SJSA1 (cell line): ENCODE measurements at regions not wholly inside any gene's neighbourhood (a gene's known extent, or its start where the extent isn't known, plus 50 kb on each side); places are given as distances from the start of the nearest gene placed in this dataset.
A peak's percentile ranks its signal among the peaks of the same experiment; 100 is the strongest.
"Not testable (repeated sequence)": the region's sequence is repeated elsewhere in the genome, so short reads cannot be mapped to it uniquely, and the experiment has no call there.

ENCODE experiments used
- DNase-seq, 2 experiments: peaks; one replicate each; pipeline ENCODE4 v3.0.0-alpha.2; 2015 to 2020; ENCODE audit warnings: low spot score in 2 of 2, low read depth in 1 of 2
- H3K27ac ChIP-seq: fragments of 250-450 bp; sonication (Bioruptor Pico); 2 replicates; pipeline ENCODE4 v1.5.1; 2020; ENCODE audit warnings: mild to moderate bottlenecking, moderate library complexity
- H3K27me3 ChIP-seq: fragments of 250-450 bp; sonication (Bioruptor Pico); replicated peaks from 2 replicates; pipeline ENCODE4 v1.5.1; 2020; ENCODE audit warnings: mild to moderate bottlenecking, moderate library complexity
- H3K36me3 ChIP-seq: fragments of 250-450 bp; sonication (Bioruptor Pico); 2 replicates; pipeline ENCODE4 v1.5.1; 2020; ENCODE audit warnings: mild to moderate bottlenecking
- H3K4me1 ChIP-seq: fragments of 250-450 bp; sonication (Bioruptor Pico); replicated peaks from 2 replicates; pipeline ENCODE4 v1.6.1; 2021; ENCODE audit warnings: mild to moderate bottlenecking
- H3K4me3 ChIP-seq: fragments of 250-450 bp; sonication (Bioruptor Pico); 2 replicates; pipeline ENCODE4 v1.5.1; 2020; ENCODE audit warnings: mild to moderate bottlenecking
- H3K9me3 ChIP-seq: fragments of 250-450 bp; sonication (Bioruptor Pico); replicated peaks from 2 replicates; pipeline ENCODE4 v1.5.1; 2020; ENCODE audit warnings: mild to moderate bottlenecking

GRCh38 chr11:10979529-10979928, 121.7 kb upstream of the ZBED5 start:
- H3K36me3 ChIP-seq: no peaks in the 10 kb centered on the region
- no peaks in the 10 kb centered on the region; the same call in 1 of the 2 replicates for H3K27me3 ChIP-seq
- no peak for DNase-seq
- no peak overlapping the region for H3K27ac ChIP-seq
- H3K4me3 ChIP-seq: no peak overlapping the region
- H3K4me1 ChIP-seq: peaks cover 9% of the 10 kb centered on the region
- no peaks in the 10 kb centered on the region for H3K9me3 ChIP-seq

GRCh38 chr11:10978198-10978597, 120.3 kb upstream of the ZBED5 start:
- Histone ChIP-seq H3K27me3 (no peaks in the 10 kb centered on the region; the same call in 1 of the 2 replicates), H3K4me3 (no peak overlapping the region), H3K9me3 (no peaks in the 10 kb centered on the region), H3K27ac (no peak overlapping the region), H3K4me1 (peaks cover 9% of the 10 kb centered on the region), H3K36me3 (no peaks in the 10 kb centered on the region)
- DNase-seq: no peak

GRCh38 chr11:10975287-10975721, 117.5 kb upstream of the ZBED5 start:
- DNase-seq: peak in 1 of 2 experiments; percentile 17
- Histone ChIP-seq H3K27ac (no peak overlapping the region; the same call in 1 of the 2 replicates), H3K4me3 (no peak overlapping the region), H3K36me3 (no peaks in the 10 kb centered on the region), H3K4me1 (peaks cover 5% of the 10 kb centered on the region), H3K9me3 (no peaks in the 10 kb centered on the region), H3K27me3 (no peaks in the 10 kb centered on the region; the same call in 1 of the 2 replicates)

GRCh38 chr11:10973416-10973815, 115.6 kb upstream of the ZBED5 start:
- H3K4me3 ChIP-seq: no peak overlapping the region
- H3K27me3 ChIP-seq: no peaks in the 10 kb centered on the region
- H3K4me1 ChIP-seq: peaks cover 5% of the 10 kb centered on the region
- no peaks in the 10 kb centered on the region for H3K36me3 ChIP-seq
- no peaks in the 10 kb centered on the region for H3K9me3 ChIP-seq
- DNase-seq: no peak
- no peak overlapping the region for H3K27ac ChIP-seq

- no peak overlapping the region for H3K4me3 ChIP-seq
- H3K36me3 ChIP-seq: no peaks in the 10 kb centered on the region
- no peaks in the 10 kb centered on the region for H3K9me3 ChIP-seq
- no peak for DNase-seq
- peaks cover 5% of the 10 kb centered on the region for H3K4me1 ChIP-seq
- H3K27me3 ChIP-seq: no peaks in the 10 kb centered on the region
- H3K27ac ChIP-seq: no peak overlapping the region
Measured at GRCh38 chr11:10970926-10971325, 113.1 kb upstream of the ZBED5 start.

GRCh38 chr11:10969387-10969786, 111.5 kb upstream of the ZBED5 start:
- no peaks in the 10 kb centered on the region for H3K36me3 ChIP-seq
- H3K4me3 ChIP-seq: no peak overlapping the region
- no peaks in the 10 kb centered on the region for H3K4me1 ChIP-seq
- no peaks in the 10 kb centered on the region for H3K27me3 ChIP-seq
- DNase-seq: no peak
- no peaks in the 10 kb centered on the region; the same call in 1 of the 2 replicates for H3K9me3 ChIP-seq
- no peak overlapping the region for H3K27ac ChIP-seq

- not testable (repeated sequence) for H3K4me1 ChIP-seq, H3K9me3 ChIP-seq, H3K27ac ChIP-seq, H3K36me3 ChIP-seq, H3K27me3 ChIP-seq, H3K4me3 ChIP-seq, DNase-seq
Measured at GRCh38 chr11:10956884-10957283, 99.0 kb upstream of the ZBED5 start.

- H3K9me3 ChIP-seq: no peaks in the 10 kb centered on the region
- no peaks in the 10 kb centered on the region for H3K4me1 ChIP-seq
- H3K27ac ChIP-seq: no peak overlapping the region
- DNase-seq: no peak
- H3K4me3 ChIP-seq: no peak overlapping the region
- H3K36me3 ChIP-seq: no peaks in the 10 kb centered on the region
- H3K27me3 ChIP-seq: peaks cover 1% of the 10 kb centered on the region; the same call in 1 of the 2 replicates
Measured at GRCh38 chr11:10955616-10956015, 97.8 kb upstream of the ZBED5 start.

- H3K9me3 ChIP-seq: no peaks in the 10 kb centered on the region
- H3K4me3 ChIP-seq: no peak overlapping the region
- DNase-seq: no peak
Measured at GRCh38 chr11:10954184-10954583, 96.3 kb upstream of the ZBED5 start.

GRCh38 chr11:10952872-10953271, 95.0 kb upstream of the ZBED5 start:
- DNase-seq: no peak
- H3K27me3 ChIP-seq: no peaks in the 10 kb centered on the region
- H3K9me3 ChIP-seq: no peaks in the 10 kb centered on the region
- H3K4me1 ChIP-seq: no peaks in the 10 kb centered on the region
- H3K4me3 ChIP-seq: no peak overlapping the region
- H3K36me3 ChIP-seq: no peaks in the 10 kb centered on the region
- no peak overlapping the region for H3K27ac ChIP-seq

More at GRCh38 chr11:10954184-10954583, 96.3 kb upstream of the ZBED5 start:
- Histone ChIP-seq H3K27ac (no peak overlapping the region), H3K4me1 (no peaks in the 10 kb centered on the region), H3K27me3 (no peaks in the 10 kb centered on the region), H3K36me3 (no peaks in the 10 kb centered on the region)

GRCh38 chr11:10947935-10948334, 90.1 kb upstream of the ZBED5 start:
- H3K27me3 ChIP-seq, H3K4me1 ChIP-seq, H3K4me3 ChIP-seq, H3K27ac ChIP-seq, H3K36me3 ChIP-seq, DNase-seq, H3K9me3 ChIP-seq: not testable (repeated sequence)

- Histone ChIP-seq H3K4me1 (no peaks in the 10 kb centered on the region), H3K36me3 (no peaks in the 10 kb centered on the region), H3K9me3 (no peaks in the 10 kb centered on the region), H3K27me3 (no peaks in the 10 kb centered on the region), H3K27ac (no peak overlapping the region), H3K4me3 (no peak overlapping the region)
- no peak for DNase-seq
Measured at GRCh38 chr11:10946072-10946471, 88.2 kb upstream of the ZBED5 start.

GRCh38 chr11:10945196-10945595, 87.3 kb upstream of the ZBED5 start:
- Histone ChIP-seq H3K27ac (no peak overlapping the region), H3K4me3 (no peak overlapping the region), H3K36me3 (no peaks in the 10 kb centered on the region), H3K9me3 (no peaks in the 10 kb centered on the region), H3K4me1 (no peaks in the 10 kb centered on the region), H3K27me3 (no peaks in the 10 kb centered on the region)
- no peak for DNase-seq

GRCh38 chr11:10943968-10944367, 86.1 kb upstream of the ZBED5 start:
- H3K27ac ChIP-seq: no peak overlapping the region

GRCh38 chr11:10942620-10943019, 84.8 kb upstream of the ZBED5 start:
- Histone ChIP-seq H3K4me3 (no peak overlapping the region), H3K9me3 (no peaks in the 10 kb centered on the region), H3K4me1 (no peaks in the 10 kb centered on the region), H3K27me3 (no peaks in the 10 kb centered on the region), H3K27ac (no peak overlapping the region), H3K36me3 (no peaks in the 10 kb centered on the region)
- DNase-seq: no peak

More at GRCh38 chr11:10943968-10944367, 86.1 kb upstream of the ZBED5 start:
- Histone ChIP-seq H3K27me3 (no peaks in the 10 kb centered on the region), H3K4me3 (no peak overlapping the region), H3K36me3 (no peaks in the 10 kb centered on the region), H3K4me1 (no peaks in the 10 kb centered on the region), H3K9me3 (no peaks in the 10 kb centered on the region)
- DNase-seq: no peak
